HepG2 (cell line): ENCODE measurements at regions not wholly inside any gene's neighbourhood (a gene's known extent, or its start where the extent isn't known, plus 50 kb on each side); places are given as distances from the start of the nearest gene placed in this dataset.

Experiments
- ATAC-seq: fragments of 200-7000 bp; cut with Tn5 transposase; 3 replicates; pipeline ENCODE4 v1.9.1; 2020; ENCODE audit warnings: mild to moderate bottlenecking, moderate library complexity
- BruUV-seq: library from RNA; stranded (reverse); fragments of 400-500 nt; replicated peaks from 2 replicates; lab custom pipeline; 2021; lab: Mats Ljungman, UMichigan
- CTCF ChIA-PET: fragments of 300-600 bp; formaldehyde crosslinking; extraction: SDS; loops from one replicate; lab custom pipeline; 2021; ENCODE audit warnings: low total read pairs, inconsistent platforms, low intra/inter-chr PET ratio; lab: Yijun Ruan, JAX
- POLR2A ChIA-PET: fragments of 350-600 bp; sonication (Branson Sonifier 250); formaldehyde crosslinking; loops from one replicate; lab custom pipeline; 2020; ENCODE audit warnings: antibody characterized with exemption, inconsistent platforms; lab: Yijun Ruan, JAX
- DNase-seq: peaks from one replicate; pipeline ENCODE4 v3.0.0-alpha.2; 2015; ENCODE audit warnings: low spot score
- FAIRE-seq: peaks from 3 replicates; lab custom pipeline; 2011; peaks lifted over from hg19 to GRCh38; lab: Jason Lieb, UNC
- H2AFZ ChIP-seq: one replicate; pipeline ENCODE4 v1.6.1; 2011; ENCODE audit warnings: low read length, inconsistent platforms
- H3K27ac ChIP-seq: fragments of 300-600 bp; 3 replicates; pipeline ENCODE4 v1.8.0; 2011; ENCODE audit warnings: mixed run types, mild to moderate bottlenecking, mixed read lengths, low read length, inconsistent platforms; ENCODE audit not compliant: insufficient read depth; ENCODE audit errors: extremely low read length
- H3K27me3 ChIP-seq, 2 experiments: fragments of 200-600 bp in 1 of 2; 2 replicates in 1 of 2; 3 replicates in 1 of 2; pipeline versions ENCODE4 v1.6.0 to v1.8.0; 2011; ENCODE audit warnings: low read length in 2 of 2, mild to moderate bottlenecking in 2 of 2, moderate library complexity in 2 of 2, inconsistent platforms in 1 of 2; ENCODE audit not compliant: insufficient read depth in 2 of 2, control insufficient read depth in 1 of 2
- H3K36me3 ChIP-seq, 2 experiments: fragments of 200-600 bp in 1 of 2; replicated peaks in 1 of 2; 2 replicates in 1 of 2; 3 replicates in 1 of 2; pipeline versions ENCODE4 v1.5.1 to v1.8.0; 2011; ENCODE audit warnings: low read length in 2 of 2, inconsistent platforms in 1 of 2; ENCODE audit not compliant: insufficient read depth in 2 of 2, control insufficient read depth in 1 of 2
- H3K4me1 ChIP-seq: 2 replicates; pipeline ENCODE4 v1.5.1; 2012; ENCODE audit warnings: low read length, inconsistent platforms; ENCODE audit not compliant: insufficient read depth
- H3K4me2 ChIP-seq: 2 replicates; pipeline ENCODE4 v1.6.0; 2011; ENCODE audit warnings: low read depth, low read length, inconsistent platforms
- H3K4me3 ChIP-seq, 3 experiments: fragments of 200-600 bp in 1 of 3; sonication (generic), shearing (Covaris generic) in 1 of 3; replicated peaks in 1 of 3; 2 replicates each; pipeline ENCODE4 v1.5.1; 2011 to 2016; ENCODE audit warnings: low read length in 3 of 3, inconsistent platforms in 2 of 3, low read depth in 2 of 3, mild to moderate bottlenecking in 2 of 3, control low read depth in 1 of 3, mixed read lengths in 1 of 3; ENCODE audit not compliant: insufficient read depth in 1 of 3
- H3K79me2 ChIP-seq: one replicate; pipeline ENCODE4 v1.6.1; 2011; ENCODE audit warnings: low read length, inconsistent platforms; ENCODE audit not compliant: insufficient read depth
- H3K9ac ChIP-seq: 2 replicates; pipeline ENCODE4 v1.6.0; 2011; ENCODE audit warnings: mild to moderate bottlenecking, low read depth, low read length, inconsistent platforms; ENCODE audit not compliant: insufficient read depth
- H3K9me3 ChIP-seq: 2 replicates; pipeline ENCODE4 v1.5.1; 2012; ENCODE audit warnings: mild to moderate bottlenecking, low read length
- H4K20me1 ChIP-seq: 2 replicates; pipeline ENCODE4 v1.6.0; 2011; ENCODE audit warnings: inconsistent platforms, mild to moderate bottlenecking, low read length, moderate library complexity; ENCODE audit not compliant: insufficient read depth
- MTF2 ChIP-seq: sonication (generic); formaldehyde crosslinking; IDR thresholded peaks from 2 replicates; pipeline ENCODE4 v1.5.0; 2020; ENCODE audit warnings: missing genetic modification reagents, borderline replicate concordance
- NR2C2 ChIP-seq: sonication (generic); formaldehyde crosslinking; IDR thresholded peaks from 2 replicates; pipeline ENCODE4 v1.4.0; 2020; ENCODE audit warnings: missing genetic modification reagents, mild to moderate bottlenecking, moderate library complexity, borderline replicate concordance
- PBX3 ChIP-seq: sonication (generic); formaldehyde crosslinking; IDR thresholded peaks from 2 replicates; pipeline ENCODE4 v1.8.1; 2023; ENCODE audit warnings: missing genetic modification reagents, inconsistent platforms, borderline replicate concordance
- PHB2 ChIP-seq: fragments of 450-650 bp; IDR thresholded peaks from 2 replicates; pipeline ENCODE4 v1.6.1; 2018; ENCODE audit not compliant: partially characterized antibody
- RBAK ChIP-seq: sonication (generic); formaldehyde crosslinking; IDR thresholded peaks from 2 replicates; pipeline ENCODE4 v1.5.1; 2020; ENCODE audit warnings: mild to moderate bottlenecking, missing genetic modification reagents
- SAP130 ChIP-seq: IDR thresholded peaks from 2 replicates; pipeline ENCODE4 v1.6.1; 2016; ENCODE audit warnings: low read depth
- SMAD1 ChIP-seq: sonication (generic); formaldehyde crosslinking; IDR thresholded peaks from 2 replicates; pipeline ENCODE4 v1.4.0; 2020; ENCODE audit warnings: missing genetic modification reagents, low read depth, mild to moderate bottlenecking, borderline replicate concordance
- SMARCE1 ChIP-seq: fragments of 450-650 bp; IDR thresholded peaks from 2 replicates; pipeline ENCODE4 v1.6.1; 2017; ENCODE audit warnings: borderline replicate concordance
- THAP9 ChIP-seq: sonication (generic); formaldehyde crosslinking; IDR thresholded peaks from 2 replicates; pipeline ENCODE4; 2020; ENCODE audit warnings: missing genetic modification reagents, mild to moderate bottlenecking, borderline replicate concordance
- ZMYM4 ChIP-seq: sonication (generic); formaldehyde crosslinking; IDR thresholded peaks from 2 replicates; pipeline ENCODE4 v1.8.1; 2023; ENCODE audit warnings: mild to moderate bottlenecking, missing genetic modification reagents
- ZNF207 ChIP-seq: fragments of 450-650 bp; IDR thresholded peaks from 2 replicates; pipeline ENCODE4 v1.6.1; 2016; ENCODE audit warnings: antibody characterized with exemption, borderline replicate concordance
- ZNF235 ChIP-seq: sonication (generic); formaldehyde crosslinking; IDR thresholded peaks from 2 replicates; pipeline ENCODE4 v1.8.1; 2023; ENCODE audit warnings: mild to moderate bottlenecking, missing genetic modification reagents, borderline replicate concordance
- ZNF501 ChIP-seq: sonication (generic); formaldehyde crosslinking; IDR thresholded peaks from 2 replicates; pipeline ENCODE4 v1.5.1; 2020; ENCODE audit warnings: mild to moderate bottlenecking, moderate library complexity, missing genetic modification reagents
- ZNF7 ChIP-seq: IDR thresholded peaks from 2 replicates; pipeline ENCODE4 v1.6.1; 2016; ENCODE audit warnings: missing biosample characterization, missing genetic modification reagents
- ZSCAN20 ChIP-seq: sonication (generic); formaldehyde crosslinking; IDR thresholded peaks from 2 replicates; pipeline ENCODE4 v1.4.0; 2020; ENCODE audit warnings: missing genetic modification reagents, mild to moderate bottlenecking, borderline replicate concordance
- WGBS: methylation state at CpG from one replicate; pipeline ENCODE4 v1.1.6; 2017; ENCODE audit warnings: low lambda C conversion rate; 5-methylcytosine and 5-hydroxymethylcytosine counted together
- in situ Hi-C: cut with HindIII; loops from 2 replicates; pipeline ENCODE4 v1.10.0; 2017; ENCODE audit warnings: low pct_unique_long_range_greater_than_20kb; ENCODE audit not compliant: extremely low pct_ligation_motif_present
- intact Hi-C: fragments of 100-400 bp; cut with micrococcal nuclease; formaldehyde crosslinking; loops from one replicate; pipeline ENCODE4 v1.10.0; 2022; ENCODE audit not compliant: unreplicated experiment
- TF ChIP-seq, protein P1 (sequence below): sonication (generic); formaldehyde crosslinking; IDR thresholded peaks from 2 replicates; pipeline ENCODE4 v1.4.0; 2020; ENCODE audit warnings: missing genetic modification reagents
- TF ChIP-seq, protein P2 (sequence below): IDR thresholded peaks from 2 replicates; pipeline ENCODE4 v1.6.1; 2018; ENCODE audit warnings: missing genetic modification reagents, mild to moderate bottlenecking, missing compliant biosample characterization
- TF ChIP-seq, protein P3 (sequence below): IDR thresholded peaks from 2 replicates; pipeline ENCODE4 v1.6.1; 2016; ENCODE audit warnings: missing genetic modification reagents, missing compliant biosample characterization

- Histone ChIP-seq H2AFZ (no peak overlapping the region), H3K4me3 (no peak overlapping the region), H3K4me2 (no peak overlapping the region), H3K9me3 (no peaks in the 10 kb centered on the region), H3K36me3 (no peaks in the 10 kb centered on the region), H3K4me1 (no peaks in the 10 kb centered on the region), H3K27ac (no peak overlapping the region), H3K27me3 (peaks cover 0 to 4% of the 10 kb centered on the region in 2 experiments; a peak in 1 of 5 replicates), H4K20me1 (no peaks in the 10 kb centered on the region), H3K9ac (no peak overlapping the region), H3K79me2 (no peaks in the 10 kb centered on the region)
- ATAC-seq (peak; percentile 97), FAIRE-seq (peak; percentile 77), DNase-seq (peak; percentile 74)
- intact Hi-C loops (loop anchor here (1.0 kb wide), 3 partner anchors 106 to 957 kb away; no protein-coding TSS in a partner anchor), in situ Hi-C loops (loop anchor here (25.0 kb wide), 2 partner anchors 973 to 1398 kb away; no protein-coding TSS in a partner anchor)
- CTCF ChIA-PET = interaction anchor here (1.1 to 1.7 kb wide), 4 partner anchors 103 to 147 kb away, joined by 3 to 15 read pairs (median 8); no protein-coding TSS in a partner anchor
- POLR2A ChIA-PET = no interaction called here
- no TSS peak for BruUV-seq
- 2% methylated on average over 1 of the region's 1 CpG for WGBS
- TF ChIP-seq SAP130 (CRISPR knock-in tag) (no peak), ZMYM4 (CRISPR knock-in tag) (peak; percentile 38; the same call in 1 of the 2 replicates), SMAD1 (CRISPR knock-in tag) (no peak), ZSCAN20 (no peak), MTF2 (CRISPR knock-in tag) (no peak), PBX3 (no peak), NR2C2 (no peak), ZNF501 (CRISPR knock-in tag) (no peak), ZNF235 (no peak), SMARCE1 (no peak), PHB2 (no peak), ZNF207 (no peak), RBAK (CRISPR knock-in tag) (no peak), ZNF7 (no peak), THAP9 (CRISPR knock-in tag) (no peak)
- TF ChIP-seq, protein P1, sequence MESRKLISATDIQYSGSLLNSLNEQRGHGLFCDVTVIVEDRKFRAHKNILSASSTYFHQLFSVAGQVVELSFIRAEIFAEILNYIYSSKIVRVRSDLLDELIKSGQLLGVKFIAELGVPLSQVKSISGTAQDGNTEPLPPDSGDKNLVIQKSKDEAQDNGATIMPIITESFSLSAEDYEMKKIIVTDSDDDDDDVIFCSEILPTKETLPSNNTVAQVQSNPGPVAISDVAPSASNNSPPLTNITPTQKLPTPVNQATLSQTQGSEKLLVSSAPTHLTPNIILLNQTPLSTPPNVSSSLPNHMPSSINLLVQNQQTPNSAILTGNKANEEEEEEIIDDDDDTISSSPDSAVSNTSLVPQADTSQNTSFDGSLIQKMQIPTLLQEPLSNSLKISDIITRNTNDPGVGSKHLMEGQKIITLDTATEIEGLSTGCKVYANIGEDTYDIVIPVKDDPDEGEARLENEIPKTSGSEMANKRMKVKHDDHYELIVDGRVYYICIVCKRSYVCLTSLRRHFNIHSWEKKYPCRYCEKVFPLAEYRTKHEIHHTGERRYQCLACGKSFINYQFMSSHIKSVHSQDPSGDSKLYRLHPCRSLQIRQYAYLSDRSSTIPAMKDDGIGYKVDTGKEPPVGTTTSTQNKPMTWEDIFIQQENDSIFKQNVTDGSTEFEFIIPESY (CRISPR knock-in tag) = no peak
- TF ChIP-seq, protein P2, sequence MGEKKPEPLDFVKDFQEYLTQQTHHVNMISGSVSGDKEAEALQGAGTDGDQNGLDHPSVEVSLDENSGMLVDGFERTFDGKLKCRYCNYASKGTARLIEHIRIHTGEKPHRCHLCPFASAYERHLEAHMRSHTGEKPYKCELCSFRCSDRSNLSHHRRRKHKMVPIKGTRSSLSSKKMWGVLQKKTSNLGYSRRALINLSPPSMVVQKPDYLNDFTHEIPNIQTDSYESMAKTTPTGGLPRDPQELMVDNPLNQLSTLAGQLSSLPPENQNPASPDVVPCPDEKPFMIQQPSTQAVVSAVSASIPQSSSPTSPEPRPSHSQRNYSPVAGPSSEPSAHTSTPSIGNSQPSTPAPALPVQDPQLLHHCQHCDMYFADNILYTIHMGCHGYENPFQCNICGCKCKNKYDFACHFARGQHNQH (CRISPR knock-in tag) = 0 out of 2 replicates have a peak, but pooled peaks have one; percentile 24
- TF ChIP-seq, protein P3, sequence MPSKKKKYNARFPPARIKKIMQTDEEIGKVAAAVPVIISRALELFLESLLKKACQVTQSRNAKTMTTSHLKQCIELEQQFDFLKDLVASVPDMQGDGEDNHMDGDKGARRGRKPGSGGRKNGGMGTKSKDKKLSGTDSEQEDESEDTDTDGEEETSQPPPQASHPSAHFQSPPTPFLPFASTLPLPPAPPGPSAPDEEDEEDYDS (CRISPR knock-in tag) = no peak
These were observed 105.6 kb upstream of the COL1A2 start for GRCh38 chr7:94289071-94289470.
